Glomerular endothelial cell (primary cell): ENCODE measurements at regions not wholly inside any gene's neighbourhood (a gene's known extent, or its start where the extent isn't known, plus 50 kb on each side); places are given as distances from the start of the nearest gene placed in this dataset.
A peak's percentile ranks its signal among the peaks of the same experiment; 100 is the strongest.

Experiments used
- DNase-seq: peaks from one replicate; pipeline ENCODE4 v3.0.0-alpha.2; 2011; ENCODE audit warnings: low read depth, low spot score; ENCODE audit errors: extremely low read depth

DNA sequence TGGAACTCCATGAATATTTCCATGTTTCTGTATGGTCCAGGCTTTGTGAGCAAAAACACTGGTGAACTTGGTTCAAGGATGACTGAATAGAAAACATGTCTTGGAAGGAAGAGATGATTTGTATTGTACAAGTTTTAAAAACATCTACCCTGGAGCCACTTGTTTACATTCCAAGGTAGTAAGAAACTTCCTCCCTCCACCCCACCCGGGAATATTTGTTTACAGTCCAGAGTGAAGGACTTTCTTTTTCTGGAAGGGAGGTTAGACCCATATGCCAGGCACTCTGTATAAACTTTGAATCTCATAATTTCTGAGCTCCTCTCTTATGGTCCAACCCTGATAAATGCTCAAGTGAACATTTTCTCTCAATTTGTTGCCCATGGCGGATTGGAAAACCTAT is 323.3 kb upstream of the LYPLAL1 start:
- DNase-seq = no peak

DNA sequence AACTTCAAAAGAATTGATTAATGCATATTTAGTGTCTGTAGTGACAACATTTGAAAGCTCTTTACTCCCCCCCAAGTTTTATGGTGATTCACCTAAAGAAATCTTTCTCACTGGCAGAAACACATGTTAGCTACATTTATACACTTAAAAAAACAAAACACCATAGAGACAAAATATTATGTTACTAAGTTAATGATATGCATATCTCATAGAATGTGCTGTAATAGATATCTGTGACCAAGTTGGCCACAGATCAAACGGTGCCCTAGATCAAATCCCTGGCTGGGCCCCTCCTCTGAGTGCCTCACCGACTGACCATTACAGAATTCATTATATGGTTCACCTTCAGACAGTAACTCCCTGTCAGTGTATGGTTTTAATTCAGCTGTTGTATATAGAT is 322.1 kb upstream of the LYPLAL1 start:
- no peak for DNase-seq

DNA sequence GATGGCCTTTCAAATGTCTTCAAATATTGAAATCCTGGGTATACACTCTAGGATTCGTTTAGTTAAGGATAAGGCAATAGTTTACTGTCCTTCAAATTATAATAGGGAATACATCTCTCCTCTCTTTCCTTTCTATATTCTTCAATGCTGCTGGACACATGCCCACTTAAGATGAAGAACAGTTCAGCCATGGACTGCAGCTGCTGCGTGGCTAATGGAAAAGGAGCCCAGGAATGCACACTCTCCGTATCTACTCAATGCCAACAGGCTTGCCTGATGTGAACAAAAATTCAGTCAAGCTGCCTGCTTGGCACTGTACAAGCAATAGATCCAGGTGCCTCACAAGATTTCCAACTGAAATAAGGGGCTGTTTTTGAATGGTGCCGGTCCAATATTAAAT is 321.2 kb upstream of the LYPLAL1 start:
- no peak for DNase-seq

DNA sequence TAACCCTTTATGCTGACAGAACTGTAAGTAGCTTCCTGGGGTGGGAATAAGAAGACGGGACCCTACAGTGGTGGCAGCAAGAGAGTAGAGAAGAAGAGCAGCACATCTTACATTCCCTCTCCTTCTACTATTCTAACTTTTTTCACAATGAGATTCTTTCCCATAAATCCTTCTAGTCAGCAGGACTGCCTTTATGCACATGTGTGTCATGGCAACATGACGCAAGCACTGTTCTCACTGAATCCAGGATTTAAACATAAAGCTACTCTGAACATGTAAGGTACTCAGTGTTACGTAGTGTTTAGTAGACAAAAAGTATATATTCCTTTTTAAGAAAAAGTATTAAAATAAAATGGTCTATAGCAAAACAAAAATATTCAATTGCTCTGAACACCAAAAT is 309.7 kb upstream of the LYPLAL1 start:
- DNase-seq = no peak

DNA sequence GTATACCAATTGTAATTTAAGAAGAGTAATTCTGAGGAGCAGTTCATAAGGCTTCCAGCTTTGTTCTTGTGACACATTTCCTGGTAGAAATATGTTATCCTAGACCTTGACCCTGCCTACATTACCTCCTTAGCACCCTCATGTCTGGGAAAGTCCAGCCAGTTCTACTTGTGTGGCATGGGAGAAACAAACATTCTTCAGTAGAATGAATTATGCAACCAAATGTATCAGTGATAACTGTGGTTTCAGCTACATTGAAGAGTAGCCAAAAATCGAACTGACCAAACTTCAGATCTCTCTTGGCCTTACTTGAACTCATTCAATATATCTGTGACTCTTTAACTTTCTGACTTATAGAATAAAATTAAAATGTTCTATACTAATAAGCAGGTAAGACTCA is 308.1 kb upstream of the LYPLAL1 start:
- DNase-seq = no peak

DNA sequence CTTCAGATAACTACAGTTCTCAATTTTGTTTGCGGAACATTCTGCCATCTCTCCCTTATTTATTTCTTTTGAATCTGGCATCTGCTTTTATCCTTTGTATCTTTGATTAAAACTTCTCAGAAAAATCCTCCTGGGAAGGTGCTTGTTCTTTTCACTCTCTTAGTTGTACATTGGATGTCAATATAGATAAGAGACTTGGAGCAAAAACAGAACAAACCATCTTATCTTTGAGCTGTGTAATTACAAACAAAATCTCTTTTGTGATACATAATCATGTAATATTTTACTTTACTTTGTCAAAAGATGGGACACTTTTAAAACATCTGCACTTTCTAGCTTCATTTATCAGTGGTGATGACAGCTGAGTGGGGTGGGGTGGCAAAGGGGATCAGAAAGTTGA is 307.2 kb upstream of the LYPLAL1 start:
- DNase-seq = no peak

DNA sequence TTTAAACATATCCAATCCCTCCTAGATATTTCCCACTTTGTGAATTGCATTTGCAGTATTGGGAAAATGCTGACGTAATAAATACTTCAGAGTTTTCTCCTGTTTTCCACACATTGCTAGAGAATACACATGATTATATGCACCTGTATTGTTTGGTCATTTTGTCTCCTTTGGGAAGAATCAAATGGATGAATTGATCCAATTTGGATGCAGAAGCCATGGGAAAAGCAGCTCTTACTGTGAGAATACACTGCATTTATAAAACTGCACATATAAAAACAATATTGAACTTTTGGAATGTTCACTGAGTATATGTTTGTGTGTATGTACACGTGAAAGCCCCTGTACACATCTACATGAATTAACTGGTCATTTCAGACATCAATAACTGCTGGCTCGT is 306.6 kb upstream of the LYPLAL1 start:
- no peak for DNase-seq

DNA sequence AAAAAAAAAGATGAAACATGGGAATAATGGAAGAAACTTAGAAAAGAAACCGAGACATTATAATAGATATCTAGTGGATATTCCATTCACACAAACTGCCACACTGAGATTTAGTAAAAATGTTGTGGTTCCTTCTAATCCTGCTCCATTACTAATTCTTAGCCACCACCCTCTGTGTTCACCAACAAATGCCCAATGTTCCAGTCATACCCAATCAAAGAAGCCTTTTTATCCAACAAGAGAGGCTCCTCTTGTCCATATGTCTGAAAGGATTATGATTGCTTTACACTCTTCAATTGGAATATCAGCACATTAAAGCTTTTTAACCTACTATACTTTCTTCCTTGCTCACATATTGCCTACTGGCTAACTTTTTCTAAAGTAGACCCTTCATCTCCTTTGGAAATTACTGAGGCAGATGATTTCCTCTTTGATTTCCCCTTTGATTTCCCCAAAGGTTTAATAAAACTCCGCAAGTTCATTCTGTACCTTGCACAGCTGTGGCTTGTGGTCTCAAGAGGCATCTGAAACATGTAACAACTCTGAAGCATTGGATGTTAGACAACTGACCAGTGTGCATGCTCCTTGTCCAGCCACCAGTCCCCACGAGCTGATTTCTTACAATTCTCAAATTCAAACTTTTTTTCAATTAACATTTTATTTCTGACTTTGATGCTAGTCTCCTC is 305.6 kb upstream of the LYPLAL1 start:
- DNase-seq = no peak

DNA sequence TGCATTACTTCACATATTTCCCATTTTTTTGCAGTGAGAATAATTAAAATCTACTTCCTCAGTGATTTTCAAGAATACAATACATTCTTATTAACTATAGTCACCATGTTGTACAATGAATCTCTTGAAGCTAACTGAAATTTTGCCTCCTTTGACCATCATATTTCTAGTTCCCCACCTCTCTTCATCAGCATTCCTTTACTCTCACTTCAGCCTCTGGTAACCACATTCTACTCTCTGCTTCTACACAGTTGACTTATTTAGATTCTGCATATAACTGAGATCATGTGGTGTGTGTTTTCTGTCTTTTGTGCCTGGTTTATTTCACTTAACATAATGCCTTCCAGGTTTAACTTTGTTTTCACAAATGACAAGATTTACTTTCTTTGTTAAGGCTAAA is 304.4 kb upstream of the LYPLAL1 start:
- DNase-seq = no peak

DNA sequence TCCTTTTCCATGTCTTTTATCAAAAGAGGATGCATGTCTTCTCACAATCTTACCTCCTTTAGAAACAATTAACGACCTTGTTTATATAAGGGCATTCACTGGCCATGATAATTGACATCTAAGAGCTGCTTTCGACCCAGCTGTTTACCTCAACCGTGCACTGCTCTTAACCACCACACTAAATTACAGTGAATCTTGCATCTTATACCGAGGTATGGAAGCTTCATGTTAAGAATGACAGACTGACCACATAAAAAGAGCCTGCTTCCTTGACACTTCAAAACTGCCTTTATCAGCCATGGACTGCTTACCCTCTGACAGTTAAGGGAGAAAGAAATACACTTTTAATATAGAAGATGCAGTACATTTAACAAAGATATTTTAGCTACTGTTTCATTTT is 301.7 kb upstream of the LYPLAL1 start:
- no peak for DNase-seq

DNA sequence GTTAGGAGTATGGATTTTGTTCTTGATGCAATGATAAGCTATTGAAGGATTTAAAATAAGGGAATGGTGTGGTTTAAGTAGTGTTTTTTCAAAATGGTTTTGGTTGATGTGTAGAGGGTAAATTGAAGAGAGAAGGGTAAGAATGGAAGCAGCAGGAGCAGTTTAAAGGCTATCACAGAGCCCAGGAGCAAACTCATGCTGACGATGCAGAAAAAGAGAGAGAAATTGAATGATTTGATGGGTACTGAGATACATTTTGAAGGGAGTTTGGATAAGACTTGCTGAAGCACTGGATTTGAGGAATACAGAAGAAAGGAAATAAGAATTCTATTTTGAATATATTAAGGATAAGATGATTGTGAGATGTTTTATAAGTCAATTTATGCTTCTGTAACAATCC is 300.8 kb upstream of the LYPLAL1 start:
- no peak for DNase-seq

DNA sequence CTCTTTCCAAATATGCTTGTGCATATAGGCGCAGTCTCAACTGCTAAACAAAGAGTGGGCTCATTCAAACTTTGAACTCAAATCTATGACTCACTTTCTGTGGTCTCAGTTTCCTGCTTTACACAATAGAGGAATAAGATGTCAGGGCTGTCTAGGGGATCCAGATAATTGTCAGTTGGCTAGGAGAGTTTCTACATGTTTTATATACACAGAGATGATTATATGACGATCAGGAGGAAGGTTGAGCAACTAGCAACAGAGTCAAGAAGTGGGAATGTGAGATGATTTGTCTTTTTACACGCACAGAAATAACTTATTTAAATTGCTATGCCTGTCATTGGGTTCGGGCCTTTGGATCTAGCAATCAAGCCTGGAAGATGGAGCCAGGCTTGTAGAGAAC is 299.4 kb upstream of the LYPLAL1 start:
- peak; percentile 66 for DNase-seq

DNA sequence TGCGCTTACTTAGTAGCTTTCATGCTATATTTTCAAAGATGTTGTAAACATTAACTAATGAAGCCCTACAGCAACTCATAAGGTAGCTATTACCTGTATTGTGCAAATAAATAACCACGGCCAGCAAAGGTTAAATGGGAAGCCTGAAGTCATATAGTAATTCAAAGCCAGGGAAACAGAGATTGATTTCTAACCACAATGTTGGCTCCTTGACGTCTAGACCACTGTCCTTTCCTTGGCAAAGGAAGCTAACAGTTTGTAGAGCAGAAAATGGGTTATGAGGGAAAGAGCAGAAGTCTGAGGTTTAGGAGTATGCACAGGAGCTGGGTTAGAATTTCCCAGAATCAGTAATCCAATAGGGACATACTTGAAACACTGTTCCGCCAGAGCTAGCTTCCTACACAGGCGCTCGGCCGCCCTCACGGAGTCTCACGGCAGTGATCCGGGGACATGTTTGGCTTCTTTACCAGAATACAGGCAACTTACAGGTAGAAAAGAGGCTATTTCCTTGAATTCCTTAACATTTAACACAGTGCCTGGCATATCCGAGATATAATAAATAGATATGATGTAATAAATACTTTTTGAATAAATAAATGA is 298.8 kb upstream of the LYPLAL1 start:
- no peak for DNase-seq

DNA sequence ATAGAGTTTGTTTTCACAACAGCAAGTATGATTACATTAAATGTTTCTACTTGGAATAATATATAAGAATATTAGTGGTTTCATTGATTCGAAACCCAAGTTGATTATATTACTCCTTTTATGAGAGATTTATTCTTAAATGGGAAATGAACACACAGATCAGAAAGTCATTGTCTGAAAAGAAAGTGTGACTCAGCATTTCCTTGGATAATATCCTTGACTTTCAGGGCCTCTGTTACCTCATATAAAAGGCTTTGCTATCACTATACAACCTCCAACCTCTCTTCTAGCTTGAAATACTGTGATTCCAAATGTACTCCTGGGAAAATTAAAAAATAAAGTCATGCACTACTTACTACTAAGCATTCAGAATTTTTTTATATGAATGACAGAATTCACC is 295.3 kb upstream of the LYPLAL1 start:
- peak; percentile 54 for DNase-seq

DNA sequence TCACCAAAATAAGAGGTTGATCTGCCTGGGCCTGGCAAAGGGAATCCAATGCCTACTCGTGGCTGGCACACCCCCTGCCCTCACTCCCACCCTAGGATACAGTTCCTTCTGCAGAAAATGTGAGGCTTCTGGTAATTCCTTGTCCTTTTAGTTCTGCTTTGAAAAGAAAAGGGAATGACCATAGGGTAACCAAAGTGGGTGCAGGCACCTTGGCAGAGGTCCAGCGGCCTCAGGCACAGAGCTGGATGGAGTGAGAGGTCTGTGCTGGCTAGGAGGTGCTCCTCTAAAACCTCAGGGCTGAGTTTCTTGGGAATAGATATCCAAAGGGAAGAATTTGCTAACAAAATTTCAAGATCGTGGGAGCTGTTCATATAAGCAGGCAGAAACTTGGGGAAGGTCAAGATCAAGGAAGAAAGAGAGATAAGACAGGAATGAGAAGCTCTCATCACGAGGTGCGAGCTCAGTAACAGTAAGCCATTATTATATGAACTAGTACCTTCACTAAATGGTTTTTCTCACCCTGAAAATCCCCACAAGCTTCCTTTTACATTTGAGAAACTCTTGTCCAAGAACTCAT is 293.1 kb upstream of the LYPLAL1 start:
- no peak for DNase-seq

DNA sequence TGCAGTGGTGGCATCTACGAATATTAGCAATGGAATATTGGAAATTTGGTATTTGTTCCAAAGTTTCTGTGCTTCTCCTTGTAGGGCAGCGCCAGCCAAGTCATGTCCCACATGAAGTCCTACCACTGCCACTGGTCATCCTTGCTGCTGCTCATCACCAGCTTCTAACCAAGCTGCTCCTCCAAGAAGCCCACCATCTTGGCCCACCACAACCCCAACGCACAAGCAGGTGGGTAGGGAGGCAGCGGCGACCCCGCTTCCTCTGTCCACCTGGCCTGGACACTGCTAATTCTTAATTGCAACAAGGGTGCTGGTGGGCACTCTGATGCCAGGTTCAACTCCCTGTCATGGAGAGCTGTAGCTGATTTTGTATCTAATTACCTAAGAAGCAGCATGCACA is 291.2 kb upstream of the LYPLAL1 start:
- no peak for DNase-seq

DNA sequence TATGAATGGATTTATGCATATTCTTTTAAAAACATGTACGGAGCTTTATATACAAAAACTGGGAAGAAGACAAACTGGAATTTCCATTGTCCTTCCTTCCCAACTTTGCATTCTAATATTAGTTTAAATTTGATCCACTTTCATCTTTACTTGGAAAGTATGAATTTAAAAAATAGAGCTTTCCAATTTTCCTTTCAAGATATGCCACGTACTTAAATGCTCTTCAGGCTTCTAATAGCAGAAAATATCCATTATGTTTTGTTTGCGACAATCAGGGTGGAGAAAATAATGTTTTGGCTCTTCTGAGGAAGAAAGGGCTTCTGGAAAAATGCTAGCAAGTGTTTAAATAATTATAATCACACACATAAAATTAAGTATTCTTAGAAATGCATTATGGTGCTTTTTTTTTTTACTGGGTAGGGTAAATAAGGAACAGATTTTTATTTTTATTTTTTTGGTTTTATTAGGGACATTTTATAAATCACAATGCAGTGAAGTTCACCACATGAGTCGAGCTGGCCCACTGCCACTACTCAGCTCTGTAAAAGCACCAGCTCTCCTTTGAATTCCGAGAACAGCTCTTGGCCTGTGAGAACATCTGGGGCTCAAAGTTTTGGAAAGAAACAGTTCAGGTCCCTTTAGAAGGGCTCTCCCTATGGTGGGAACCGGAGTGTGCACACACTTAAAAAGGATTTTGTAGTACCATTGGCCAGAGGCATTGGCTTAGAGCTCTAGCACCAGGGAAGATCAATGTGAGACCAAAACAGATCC is 287.4 kb upstream of the LYPLAL1 start:
- DNase-seq = no peak

DNA sequence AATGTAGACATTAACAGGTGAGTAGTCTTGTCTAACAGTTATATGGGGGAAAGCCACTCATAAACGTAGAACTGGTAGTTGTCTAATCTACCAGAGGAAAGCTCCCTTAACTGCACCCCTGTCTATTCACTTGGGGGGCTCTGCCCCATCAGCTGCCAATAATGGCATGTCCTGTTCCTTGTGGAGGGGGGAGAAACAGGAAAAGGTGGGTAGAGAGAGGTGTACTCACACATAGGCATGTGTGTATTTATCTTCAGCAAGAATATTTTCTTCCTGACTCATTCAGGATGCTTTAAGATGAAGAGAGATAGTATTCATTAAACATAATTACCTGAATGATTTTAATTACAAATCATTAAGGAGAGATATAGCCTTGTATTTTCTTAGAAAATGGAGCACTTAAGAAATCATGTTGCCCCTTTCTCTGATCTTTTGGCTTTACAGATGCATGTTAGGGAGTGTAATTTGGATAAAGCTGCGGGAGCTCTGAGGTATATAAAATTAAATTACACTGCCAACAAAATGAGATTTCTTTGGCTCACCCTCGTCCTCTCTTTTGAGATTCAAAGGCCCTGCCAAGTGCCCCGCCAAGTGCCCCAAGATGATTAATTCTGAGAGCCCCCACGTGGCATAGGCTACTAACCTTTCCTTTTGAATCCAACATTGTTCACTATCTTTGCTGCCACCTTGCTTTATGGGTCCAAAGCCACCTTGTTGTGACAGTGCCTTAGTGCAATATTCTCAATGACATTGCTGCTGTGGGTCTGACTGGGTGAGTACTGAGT is 286.3 kb upstream of the LYPLAL1 start:
- DNase-seq = no peak

DNA sequence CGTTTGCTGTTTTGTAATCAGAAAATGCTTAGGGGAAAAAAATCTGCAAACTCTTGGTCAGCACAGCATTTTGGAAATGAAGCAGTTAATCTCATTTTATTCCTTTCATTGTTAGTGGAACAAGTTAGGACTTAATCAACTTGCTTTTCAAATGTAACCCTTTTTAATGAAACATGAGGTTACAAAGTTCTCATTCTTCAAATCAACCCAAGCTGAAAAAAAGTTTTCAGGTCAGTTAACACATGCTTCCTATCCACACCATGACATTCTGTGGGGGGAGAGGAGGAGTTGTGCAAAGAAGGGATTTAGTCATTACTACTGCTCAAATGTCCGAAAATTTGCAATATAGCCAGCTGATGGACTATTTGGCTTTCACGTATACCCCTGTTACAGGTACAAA is 283.2 kb upstream of the LYPLAL1 start:
- DNase-seq = no peak

DNA sequence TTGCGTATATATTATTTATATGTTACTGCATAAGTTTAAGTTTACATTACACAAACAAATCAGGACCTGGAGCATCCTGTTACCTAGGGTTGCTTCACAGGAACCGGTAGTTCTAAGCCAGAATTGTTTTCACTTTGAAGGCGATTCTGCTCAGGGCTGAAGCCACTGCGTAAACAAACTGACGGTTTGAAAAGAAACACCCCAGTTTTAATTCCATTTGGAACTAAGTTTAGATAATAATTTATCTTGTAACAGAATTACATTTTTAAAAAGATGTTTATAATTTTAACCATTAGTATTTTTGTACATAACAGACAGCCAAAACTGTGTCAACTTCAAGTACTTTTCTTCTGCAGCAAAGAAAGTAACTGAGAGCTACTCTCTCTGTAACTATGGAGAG is 282.1 kb upstream of the LYPLAL1 start:
- DNase-seq = no peak

DNA sequence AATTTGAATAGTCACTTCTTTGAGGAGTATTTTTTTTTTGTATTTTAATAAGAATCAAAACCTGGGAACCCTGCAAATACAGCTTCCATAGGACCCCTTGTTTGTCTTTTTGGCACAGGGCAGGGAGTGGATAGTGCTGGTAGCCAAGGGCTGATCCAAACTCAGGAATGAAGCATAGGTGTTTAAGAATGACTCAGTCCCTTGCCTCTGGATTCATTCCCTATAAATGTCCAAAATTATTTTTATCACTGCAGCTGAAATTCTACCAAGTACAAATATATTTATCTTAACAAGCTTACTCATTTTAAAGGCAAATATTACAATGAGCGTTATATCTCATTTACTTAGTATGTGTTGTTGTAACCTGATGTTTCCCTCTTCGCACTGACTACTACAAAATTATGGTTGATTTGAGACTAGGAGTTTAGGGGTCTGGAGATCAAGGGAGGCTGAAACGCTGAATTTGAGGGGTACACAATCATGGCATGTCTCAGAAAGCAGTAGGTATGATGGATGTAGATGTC is 278.6 kb upstream of the LYPLAL1 start:
- no peak for DNase-seq
